ENCODE measurements at regions not wholly inside any gene's neighbourhood (a gene's known extent, or its start where the extent isn't known, plus 50 kb on each side); places are given as distances from the start of the nearest gene placed in this dataset.
"Not testable (repeated sequence)": the region's sequence is repeated elsewhere in the genome, so short reads cannot be mapped to it uniquely, and the experiment has no call there.

DNA sequence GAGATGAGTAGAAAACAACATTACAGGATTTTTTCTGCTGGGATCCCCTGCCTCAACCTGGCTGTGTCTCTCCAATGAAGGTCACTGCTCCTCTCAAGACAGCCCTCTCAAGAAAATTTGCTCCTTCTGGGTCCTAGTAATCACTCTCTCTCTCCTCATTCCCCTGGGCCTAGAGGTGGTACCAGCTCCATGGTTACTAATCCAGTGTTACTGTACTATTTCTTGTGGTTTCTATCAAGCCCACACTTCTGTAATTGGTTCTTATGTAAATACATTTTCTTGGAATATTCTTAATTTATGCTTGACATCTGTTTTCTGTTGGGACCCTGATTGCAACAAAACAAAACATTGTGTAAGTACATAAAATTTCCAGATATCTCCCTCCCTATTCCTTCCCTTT, 123.8 kb upstream of the RORB start:
- no peak for DNase-seq

DNA sequence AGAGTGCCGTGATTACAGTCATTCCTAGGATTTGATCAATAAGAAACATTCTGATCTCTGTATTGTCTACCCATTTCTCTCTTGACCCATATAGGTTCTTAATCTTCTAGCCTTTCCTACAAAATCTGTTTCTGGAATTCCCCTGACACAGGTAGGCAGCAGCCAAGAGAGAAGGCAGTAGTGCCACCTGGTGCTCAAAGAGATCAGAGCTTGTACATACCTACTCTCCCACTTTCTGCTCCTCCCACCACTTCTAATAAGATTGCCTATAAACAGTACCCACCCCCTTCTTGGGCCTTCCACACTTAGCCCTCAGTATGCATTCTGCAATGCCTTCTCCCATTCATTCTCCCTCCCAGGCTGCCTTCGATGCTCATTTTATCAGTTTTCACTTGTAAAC, 117.4 kb upstream of the RORB start:
- DNase-seq, result peak; percentile 34

DNA sequence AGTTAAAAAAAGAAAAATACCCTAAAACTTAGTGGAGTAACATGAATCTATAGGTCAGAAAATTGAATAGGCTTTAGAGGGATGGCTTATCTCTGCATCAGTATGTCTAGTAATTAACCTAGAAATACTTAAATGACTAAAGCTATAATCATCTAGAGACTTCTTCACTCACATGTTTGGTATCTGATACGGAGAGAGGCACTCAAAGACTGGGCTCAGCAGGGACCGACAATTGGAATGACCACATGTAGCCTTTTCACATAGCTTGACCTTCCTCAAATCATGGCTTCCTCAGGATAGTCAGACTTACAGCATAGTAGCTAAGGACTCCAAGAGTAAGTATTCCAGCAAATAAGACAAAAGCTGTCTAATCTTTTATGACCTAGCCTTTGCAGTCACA, 105.3 kb upstream of the RORB start:
- DNase-seq, result no peak

DNA sequence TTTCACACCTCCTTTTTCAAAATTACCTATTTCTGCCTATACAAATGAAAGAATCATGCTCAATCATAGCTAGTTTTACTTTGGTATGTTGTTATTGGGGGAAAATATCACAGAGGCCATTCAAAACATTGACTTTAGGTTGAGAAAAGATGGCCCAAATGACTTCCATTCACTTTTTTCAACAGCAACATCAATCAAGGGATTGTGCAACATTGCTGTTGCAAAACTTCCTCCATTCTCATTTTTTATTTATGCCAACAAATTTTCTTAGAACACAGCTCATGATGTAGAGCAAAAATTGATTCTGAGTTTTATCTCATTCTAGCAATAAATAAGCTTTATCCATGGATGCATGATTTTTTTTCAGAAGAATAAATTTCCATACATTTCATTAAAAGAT, 93.6 kb upstream of the RORB start:
- DNase-seq, result peak; percentile 24

DNA sequence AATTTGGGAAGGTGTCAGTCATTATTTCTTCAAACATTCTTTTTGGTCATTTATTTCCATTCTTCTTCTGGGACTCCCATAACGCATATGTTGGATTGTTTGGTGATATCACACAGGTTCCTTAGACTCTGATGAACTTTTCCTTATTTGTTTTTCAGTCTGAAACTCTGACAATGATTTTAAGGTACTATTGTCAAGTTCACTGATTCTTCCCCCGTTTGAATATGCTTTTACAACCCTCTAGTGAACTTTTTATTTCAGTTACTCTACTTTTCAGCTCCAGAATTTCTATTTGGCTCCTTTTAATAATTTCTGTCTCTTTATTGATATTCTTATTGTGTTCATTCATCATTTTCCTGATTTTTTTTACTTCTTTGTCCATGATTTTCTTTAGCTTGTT, 92.5 kb upstream of the RORB start:
- DNase-seq, result no peak

DNA sequence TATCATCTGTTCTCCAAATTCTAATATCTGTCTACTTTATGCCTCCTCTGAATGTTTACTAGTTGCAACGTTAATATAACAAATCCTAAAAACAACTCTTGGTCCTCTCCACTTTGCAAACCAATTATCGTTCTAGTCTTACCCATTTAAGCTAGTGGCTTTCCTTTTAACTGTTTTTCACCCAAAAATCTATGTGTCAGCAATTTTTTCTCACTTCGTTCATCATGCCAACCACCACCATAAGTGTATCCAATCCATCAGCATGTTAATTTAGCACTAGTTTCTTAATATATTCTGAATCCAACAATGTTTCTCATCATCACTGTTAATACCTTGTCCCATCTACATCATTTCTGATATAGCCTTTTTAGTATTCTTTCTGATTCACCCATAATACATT, 90.0 kb upstream of the RORB start:
- no peak for DNase-seq

DNA sequence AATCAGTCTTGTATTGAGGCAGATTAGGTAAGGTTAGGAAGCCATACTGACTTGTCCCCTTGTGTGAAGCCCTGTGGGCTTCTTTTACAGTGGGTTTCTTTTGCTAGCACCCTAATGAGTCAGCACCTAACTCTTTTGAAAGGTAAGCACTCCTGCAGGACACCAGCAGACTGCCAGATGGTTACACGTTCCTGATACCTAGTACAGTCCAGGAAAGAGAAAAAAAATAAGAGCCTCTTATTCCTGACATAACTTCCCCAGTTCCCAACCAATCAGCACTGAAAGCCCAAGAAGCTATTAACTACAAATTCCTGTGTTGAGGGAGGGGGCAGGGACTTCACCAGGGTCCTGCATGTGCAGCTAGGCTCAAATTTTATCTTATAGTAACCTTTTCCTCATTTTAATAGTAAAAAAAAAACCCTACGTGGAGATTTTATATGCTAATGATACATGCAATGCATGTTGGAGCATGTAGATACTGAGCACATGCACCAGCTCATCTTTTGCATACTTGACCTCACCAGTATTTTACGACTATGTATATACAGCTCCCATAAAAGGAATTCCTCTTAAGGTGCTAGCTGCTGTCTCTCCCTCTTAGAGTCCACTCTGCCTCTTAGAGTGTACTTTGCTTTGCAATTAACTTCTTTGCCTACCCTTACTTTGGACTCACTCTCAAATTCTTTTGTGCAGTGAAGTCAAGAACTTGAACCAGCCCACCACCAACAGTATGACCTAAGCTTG, 84.7 kb upstream of the RORB start:
- no peak for DNase-seq

DNA sequence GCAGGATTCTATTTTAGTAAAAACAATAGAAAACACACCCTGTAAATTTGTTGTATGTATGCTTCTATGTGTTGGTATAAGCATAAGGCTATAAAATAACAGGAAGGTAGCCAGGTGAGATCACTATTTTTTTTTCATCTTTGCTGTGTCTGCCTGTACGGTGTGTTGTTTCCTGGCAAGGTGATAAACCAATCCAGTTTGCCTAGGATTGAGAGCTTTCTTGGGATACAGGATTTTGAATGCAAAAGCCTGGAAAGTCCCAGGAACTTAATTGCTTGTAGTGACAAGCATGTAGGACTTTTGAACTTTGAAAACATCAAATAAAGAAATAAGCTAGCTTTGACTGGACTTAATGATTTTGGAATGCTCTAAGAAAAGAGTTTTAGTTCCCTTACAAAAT, 83.3 kb upstream of the RORB start:
- no peak for DNase-seq

DNA sequence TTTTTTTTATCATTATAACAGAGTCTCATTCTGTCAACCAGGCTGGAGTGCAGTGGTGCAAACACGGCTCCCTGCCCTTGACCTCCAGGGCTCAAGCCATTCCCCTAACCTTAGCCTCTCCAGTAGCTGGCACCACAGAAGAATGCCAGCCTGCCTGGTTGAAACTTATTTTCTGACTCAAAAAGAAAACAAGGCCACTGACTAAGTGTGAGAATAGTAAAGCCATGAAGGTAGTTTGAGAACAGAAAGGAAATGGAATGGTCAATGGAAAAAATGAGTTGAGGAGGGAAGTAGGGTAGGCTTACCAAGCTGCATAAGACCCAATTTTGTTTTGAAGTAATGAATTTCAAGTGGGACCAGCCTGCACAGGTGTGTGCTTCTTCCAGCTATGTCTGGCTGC, 82.8 kb upstream of the RORB start:
- no peak for DNase-seq

DNA sequence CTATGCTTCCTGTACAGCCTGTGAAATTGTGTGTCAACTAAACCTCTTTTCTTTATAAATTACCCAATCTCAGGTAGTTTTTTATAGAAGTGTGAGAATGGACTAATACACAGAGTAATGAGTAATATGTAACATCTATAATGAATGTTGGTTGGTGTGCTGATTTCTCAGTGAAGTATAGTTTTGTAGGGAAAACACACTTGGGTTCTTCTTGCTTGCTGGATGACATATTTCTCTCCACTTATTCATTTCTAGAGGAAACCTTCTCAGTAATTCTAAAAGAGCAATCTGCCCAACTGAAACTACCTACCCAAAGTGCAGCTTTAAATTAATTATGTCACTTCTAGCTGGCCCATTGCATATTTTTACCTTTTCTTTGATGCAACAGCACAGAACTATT, 81.1 kb upstream of the RORB start:
- no peak for DNase-seq

DNA sequence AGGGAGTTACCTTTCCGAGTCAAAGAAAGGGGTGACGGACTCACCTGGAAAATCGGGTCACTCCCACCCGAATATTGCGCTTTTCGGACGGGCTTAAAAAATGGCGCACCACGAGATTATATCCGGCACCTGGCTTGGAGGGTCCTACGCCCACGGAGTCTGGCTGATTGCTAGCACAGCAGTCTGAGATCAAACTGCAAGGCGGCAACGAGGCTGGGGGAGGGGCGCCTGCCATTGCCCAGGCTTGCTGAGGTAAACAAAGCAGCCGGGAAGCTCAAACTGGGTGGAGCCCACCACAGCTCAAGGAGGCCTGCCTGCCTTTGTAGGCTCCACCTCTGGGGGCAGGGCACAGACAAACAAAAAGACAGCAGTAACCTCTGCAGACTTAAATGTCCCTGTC, 72.6 kb upstream of the RORB start:
- not testable (repeated sequence) for DNase-seq

DNA sequence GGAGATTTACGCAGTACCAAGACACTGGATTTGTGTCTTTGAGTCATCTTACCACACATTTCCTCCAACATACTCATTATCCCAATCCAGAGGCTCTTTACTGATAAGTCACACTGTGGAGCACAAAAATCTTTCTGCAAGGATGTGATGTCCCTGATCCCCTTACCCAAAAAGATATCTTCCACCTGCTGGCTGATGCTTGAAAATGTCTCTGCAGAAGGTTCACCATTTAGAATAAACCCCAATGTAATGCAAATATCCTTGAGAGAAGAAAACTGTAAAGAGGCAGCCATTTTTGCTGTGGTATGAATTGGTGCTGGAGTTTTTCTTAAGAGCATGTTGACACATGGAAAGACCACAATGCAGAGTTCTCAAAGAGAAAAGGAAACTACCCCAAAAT, 65.7 kb upstream of the RORB start:
- DNase-seq, result no peak

DNA sequence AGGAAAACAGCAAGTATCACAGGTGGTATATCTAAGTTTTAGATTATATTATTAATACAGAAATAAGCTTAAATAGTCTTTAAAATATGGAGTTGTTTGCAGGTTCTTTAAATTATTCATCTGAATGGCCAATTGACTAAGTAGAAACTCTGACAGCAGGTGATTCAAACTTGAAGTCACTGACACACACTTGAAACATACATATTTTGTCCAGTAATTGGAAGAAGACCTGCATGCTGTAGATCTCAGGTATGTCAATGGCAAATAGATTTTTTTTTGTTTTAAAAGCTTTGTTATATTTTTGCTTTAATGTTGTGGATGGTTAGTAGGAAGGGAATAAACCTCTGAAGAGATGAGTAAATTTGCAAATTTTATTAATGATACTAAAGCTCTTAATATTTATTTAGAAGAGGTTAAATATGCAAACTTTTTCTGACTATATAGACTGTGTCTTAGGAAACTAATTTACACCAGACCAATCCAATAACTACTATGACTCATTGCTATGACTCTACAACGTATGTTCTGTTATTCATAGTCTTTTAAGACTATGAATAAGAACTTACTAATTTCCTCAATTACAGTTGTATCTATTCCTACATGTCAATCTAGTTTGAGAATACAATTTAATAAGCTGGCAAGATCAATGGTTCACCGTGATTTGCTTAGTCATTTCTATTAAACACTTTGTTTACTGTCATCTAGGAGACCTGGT, 53.9 kb upstream of the RORB start:
- DNase-seq, result no peak

DNA sequence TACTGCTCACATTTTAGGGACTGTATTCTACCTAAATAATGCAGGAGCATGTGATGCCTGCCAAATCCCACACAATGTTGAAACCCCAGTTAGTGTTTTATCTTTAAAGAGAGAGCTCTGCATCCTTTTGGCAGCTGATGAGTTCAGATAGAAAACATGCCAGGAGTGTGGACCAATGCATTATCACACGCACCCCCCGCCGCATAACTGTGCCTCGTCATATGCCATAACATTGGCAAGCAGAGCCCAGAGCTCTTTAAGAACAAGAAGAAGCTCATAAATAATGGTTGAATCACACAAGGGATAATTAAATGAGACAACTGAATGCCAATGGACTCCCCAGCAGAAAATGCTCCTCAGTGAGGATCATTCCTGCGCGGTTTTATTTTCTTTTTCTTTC, 52.8 kb upstream of the RORB start:
- no peak for DNase-seq

Data from hematopoietic multipotent progenitor cell treated with erythropoietin and hydrocortisone succinate and interleukin-3 and kit ligand, for 4 days (in vitro differentiated cells).